HFFc6 (cell line): ENCODE measurements at regions not wholly inside any gene's neighbourhood (a gene's known extent, or its start where the extent isn't known, plus 50 kb on each side); places are given as distances from the start of the nearest gene placed in this dataset.

ENCODE experiments used
- DNase-seq: peaks from one replicate; pipeline ENCODE4 v3.0.0-alpha.2; 2018
- H3K27ac Mint-ChIP-seq: 2 replicates; pipeline ENCODE4 v1.8.0; 2020; ENCODE audit warnings: mild to moderate bottlenecking, mixed read lengths
- H3K27me3 Mint-ChIP-seq: 2 replicates; pipeline ENCODE4 v1.8.0; 2021; ENCODE audit warnings: mild to moderate bottlenecking, moderate library complexity, mixed read lengths; ENCODE audit not compliant: insufficient read depth
- H3K36me3 Mint-ChIP-seq: 2 replicates; pipeline ENCODE4 v1.8.0; 2021; ENCODE audit warnings: low read depth, mixed read lengths
- H3K4me1 Mint-ChIP-seq: 2 replicates; pipeline ENCODE4 v1.8.0; 2020; ENCODE audit warnings: low read depth, mixed read lengths
- H3K4me3 Mint-ChIP-seq: 2 replicates; pipeline ENCODE4 v1.8.0; 2020; ENCODE audit warnings: mild to moderate bottlenecking, moderate library complexity, mixed read lengths
- H3K9me3 Mint-ChIP-seq: 2 replicates; pipeline ENCODE4 v1.8.0; 2020; ENCODE audit warnings: mild to moderate bottlenecking, mixed read lengths
- CTCF ChIP-seq: fragments of 200-600 bp; sonication (generic); IDR thresholded peaks from 2 replicates; pipeline ENCODE4 v1.5.0; 2021; ENCODE audit warnings: antibody characterized with exemption, mild to moderate bottlenecking

DNA sequence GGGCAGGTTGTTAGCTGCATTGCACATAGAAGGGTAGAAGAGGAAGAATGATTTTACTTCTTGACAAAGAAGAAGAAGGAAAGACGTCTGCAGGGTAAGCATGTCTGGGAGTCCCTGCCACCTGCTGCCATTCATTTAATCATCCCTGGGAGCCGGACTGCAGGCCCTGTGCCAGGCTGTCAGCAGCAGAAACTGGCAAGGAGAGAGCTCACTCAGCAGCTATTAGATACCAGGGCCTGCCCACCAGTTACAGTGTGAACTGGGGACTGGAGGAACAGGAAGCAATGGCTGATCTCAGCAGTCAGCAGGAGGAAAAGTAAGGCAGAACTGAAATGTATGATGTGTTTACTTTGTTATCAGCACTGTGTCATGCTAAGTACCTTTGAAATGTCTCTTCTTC, 75.7 kb upstream of the C1orf87 start:
- no peaks in the 10 kb centered on the region for H3K36me3 Mint-ChIP-seq
- H3K9me3 Mint-ChIP-seq = no peaks in the 10 kb centered on the region
- H3K27ac Mint-ChIP-seq = no peak overlapping the region
- TF ChIP-seq CTCF = no peak
- peaks cover 68% of the 10 kb centered on the region for H3K4me1 Mint-ChIP-seq
- no peak for DNase-seq
- no peaks in the 10 kb centered on the region; the same call in 1 of the 2 replicates for H3K27me3 Mint-ChIP-seq
- H3K4me3 Mint-ChIP-seq = no peak overlapping the region

GRCh38 chr1:60146884-60147283, 73.3 kb upstream of the C1orf87 start:
- no peak overlapping the region for H3K27ac Mint-ChIP-seq
- no peaks in the 10 kb centered on the region for H3K9me3 Mint-ChIP-seq
- H3K27me3 Mint-ChIP-seq = no peaks in the 10 kb centered on the region; the same call in 1 of the 2 replicates
- DNase-seq = no peak
- no peaks in the 10 kb centered on the region for H3K36me3 Mint-ChIP-seq
- peaks cover 45% of the 10 kb centered on the region for H3K4me1 Mint-ChIP-seq
- no peak for TF ChIP-seq CTCF
- no peak overlapping the region for H3K4me3 Mint-ChIP-seq

DNA sequence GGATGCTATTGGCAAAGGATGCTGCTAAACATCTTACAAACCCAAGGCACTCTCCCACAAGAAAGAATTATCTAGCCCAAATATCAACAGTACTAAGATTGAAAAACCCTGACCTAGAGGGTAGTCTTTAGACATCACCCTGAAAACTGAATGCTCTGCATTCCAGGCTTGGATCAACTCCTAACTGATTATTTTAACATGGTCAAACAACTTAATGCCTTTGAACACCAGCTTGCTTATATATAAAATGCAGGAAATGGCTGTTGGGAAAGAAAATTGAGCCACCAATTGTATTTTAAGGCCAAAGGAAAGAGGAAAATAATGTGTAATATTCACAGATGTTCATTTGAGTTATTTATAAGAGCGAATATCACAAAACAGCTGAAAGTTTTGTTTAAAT, 72.2 kb upstream of the C1orf87 start:
- H3K27ac Mint-ChIP-seq = no peak overlapping the region
- no peaks in the 10 kb centered on the region for H3K36me3 Mint-ChIP-seq
- peaks cover 34% of the 10 kb centered on the region for H3K4me1 Mint-ChIP-seq
- DNase-seq = no peak
- no peak for TF ChIP-seq CTCF
- no peaks in the 10 kb centered on the region; the same call in none of the 2 replicates for H3K27me3 Mint-ChIP-seq
- H3K4me3 Mint-ChIP-seq = no peak overlapping the region
- no peaks in the 10 kb centered on the region for H3K9me3 Mint-ChIP-seq

DNA sequence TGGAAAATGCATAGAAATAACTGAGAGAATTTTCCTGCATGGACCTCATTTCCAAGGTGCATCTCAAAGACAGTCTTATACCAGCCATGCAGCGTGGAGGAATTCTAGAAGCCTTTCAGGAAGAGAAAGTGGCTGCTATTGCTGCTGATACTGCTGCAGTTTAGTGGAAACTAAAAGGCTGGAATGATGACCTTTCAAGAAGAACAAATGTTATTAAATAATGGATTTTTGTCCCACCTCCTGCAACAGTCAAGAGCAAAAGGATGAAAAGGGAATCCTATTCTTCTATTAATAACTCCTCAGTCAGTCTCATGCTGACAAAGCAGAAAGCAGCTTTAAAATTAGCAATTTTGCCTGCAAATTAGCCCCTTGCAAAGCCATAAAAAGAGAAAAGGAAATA, 68.2 kb upstream of the C1orf87 start:
- Mint-ChIP-seq H3K4me3 (no peak overlapping the region), H3K4me1 (peaks cover 28% of the 10 kb centered on the region), H3K9me3 (no peaks in the 10 kb centered on the region), H3K36me3 (no peaks in the 10 kb centered on the region), H3K27me3 (no peaks in the 10 kb centered on the region; the same call in none of the 2 replicates), H3K27ac (no peak overlapping the region)
- TF ChIP-seq CTCF = no peak
- no peak for DNase-seq

DNA sequence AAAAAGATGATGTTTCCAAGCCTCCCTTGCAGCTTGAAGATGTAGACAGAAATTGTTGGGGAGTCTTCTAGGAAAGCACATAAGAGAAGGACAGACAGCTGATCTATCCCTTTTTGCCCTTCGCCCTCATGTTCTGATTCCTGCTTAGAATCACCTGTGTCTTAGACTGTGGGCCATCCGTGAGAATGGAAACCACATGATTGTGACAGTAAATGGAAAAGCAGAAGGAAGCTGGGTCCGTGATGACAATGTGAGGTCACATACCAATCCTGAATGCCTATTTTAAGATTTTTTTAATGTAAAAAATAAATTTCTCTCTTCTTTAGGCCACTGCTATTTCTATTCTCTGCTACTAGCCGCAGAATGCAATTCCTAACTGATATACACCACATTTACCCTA, 67.7 kb upstream of the C1orf87 start:
- no peaks in the 10 kb centered on the region; the same call in none of the 2 replicates for H3K27me3 Mint-ChIP-seq
- no peak for DNase-seq
- TF ChIP-seq CTCF = no peak
- no peaks in the 10 kb centered on the region for H3K9me3 Mint-ChIP-seq
- peaks cover 28% of the 10 kb centered on the region for H3K4me1 Mint-ChIP-seq
- H3K36me3 Mint-ChIP-seq = no peaks in the 10 kb centered on the region
- H3K4me3 Mint-ChIP-seq = no peak overlapping the region
- no peak overlapping the region for H3K27ac Mint-ChIP-seq

DNA sequence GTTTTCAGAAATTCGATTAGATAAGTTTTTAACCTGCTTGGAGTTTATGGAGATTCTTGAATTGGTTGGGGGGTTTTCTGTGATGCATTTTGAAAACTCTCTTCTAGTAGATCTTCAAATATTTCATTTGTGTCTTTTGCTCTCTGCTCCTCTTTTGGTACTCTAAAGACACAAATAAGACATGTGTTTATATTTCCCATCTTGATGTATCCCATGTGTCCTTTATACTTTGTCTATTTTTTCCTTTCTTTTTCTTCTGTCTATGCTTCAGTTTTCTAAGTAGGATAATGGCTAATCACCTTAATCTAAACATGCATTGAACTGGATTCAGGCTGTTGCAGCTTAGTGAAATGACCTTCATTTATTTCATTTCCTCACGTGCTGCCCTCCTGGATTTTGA, 63.8 kb upstream of the C1orf87 start:
- H3K4me1 Mint-ChIP-seq = peaks cover 56% of the 10 kb centered on the region
- TF ChIP-seq CTCF = no peak
- no peak overlapping the region for H3K4me3 Mint-ChIP-seq

More for the DNA sequence above, 63.8 kb upstream of the C1orf87 start:
- DNase-seq = no peak
- H3K27me3 Mint-ChIP-seq = no peaks in the 10 kb centered on the region; the same call in 1 of the 2 replicates
- H3K9me3 Mint-ChIP-seq = no peaks in the 10 kb centered on the region
- peaks cover 4% of the 10 kb centered on the region for H3K36me3 Mint-ChIP-seq
- no peak overlapping the region for H3K27ac Mint-ChIP-seq
